Body of pancreas (tissue), 4 donors: ENCODE measurements at regions not wholly inside any gene's neighbourhood (a gene's known extent, or its start where the extent isn't known, plus 50 kb on each side); places are given as distances from the start of the nearest gene placed in this dataset.

Source experiments
- CTCF ChIP-seq, 7 experiments: fragments of 450-650 bp in 4 of 7; fragments of 200-600 bp in 3 of 7; sonication (generic) in 3 of 7; IDR thresholded peaks; one replicate each; pipeline ENCODE4 v1.5.1; 2016 to 2019; ENCODE audit warnings: antibody characterized with exemption in 7 of 7
- POLR2A ChIP-seq, 3 donors: fragments of 450-650 bp; IDR thresholded peaks; one replicate each; pipeline ENCODE4 v1.6.1; 2016; ENCODE audit warnings: antibody characterized with exemption in 3 of 3, mild to moderate bottlenecking in 2 of 3

GRCh38 chr1:106393046-106393445 is 663.4 kb upstream of the PRMT6 start:
- no peak for TF ChIP-seq POLR2A (IDR thresholded peaks at IDR 0.05)
- no peak for TF ChIP-seq CTCF (IDR thresholded peaks at IDR 0.05)
